Stimulated activated CD4-positive, alpha-beta T cell treated with anti-CD3 and anti-CD28 coated beads, Interleukin-4, amount 100 ng/mL, for 4 hours (primary cell): ENCODE measurements at regions not wholly inside any gene's neighbourhood (a gene's known extent, or its start where the extent isn't known, plus 50 kb on each side); places are given as distances from the start of the nearest gene placed in this dataset.
"Not testable (repeated sequence)": the region's sequence is repeated elsewhere in the genome, so short reads cannot be mapped to it uniquely, and the experiment has no call there.

Experiments
- DNase-seq, 2 experiments: peaks; one replicate each; pipeline ENCODE4 v3.0.0-alpha.2; 2020

- DNase-seq, result not testable (repeated sequence)
Observed at GRCh38 chr1:120619867-120620692, 103.7 kb upstream of the NBPF26 start.

- not testable (repeated sequence) for DNase-seq
Observed at GRCh38 chr1:120620693-120620969, 103.1 kb upstream of the NBPF26 start.

GRCh38 chr1:120621278-120621677 lies 102.5 kb upstream of the NBPF26 start:
- not testable (repeated sequence) for DNase-seq

GRCh38 chr1:120623539-120623938 lies 100.2 kb upstream of the NBPF26 start:
- DNase-seq, result not testable (repeated sequence)

GRCh38 chr1:120624565-120625064 lies 99.1 kb upstream of the NBPF26 start:
- DNase-seq, result not testable (repeated sequence)

GRCh38 chr1:120629832-120630455 lies 93.8 kb upstream of the NBPF26 start:
- DNase-seq, result not testable (repeated sequence)

DNA sequence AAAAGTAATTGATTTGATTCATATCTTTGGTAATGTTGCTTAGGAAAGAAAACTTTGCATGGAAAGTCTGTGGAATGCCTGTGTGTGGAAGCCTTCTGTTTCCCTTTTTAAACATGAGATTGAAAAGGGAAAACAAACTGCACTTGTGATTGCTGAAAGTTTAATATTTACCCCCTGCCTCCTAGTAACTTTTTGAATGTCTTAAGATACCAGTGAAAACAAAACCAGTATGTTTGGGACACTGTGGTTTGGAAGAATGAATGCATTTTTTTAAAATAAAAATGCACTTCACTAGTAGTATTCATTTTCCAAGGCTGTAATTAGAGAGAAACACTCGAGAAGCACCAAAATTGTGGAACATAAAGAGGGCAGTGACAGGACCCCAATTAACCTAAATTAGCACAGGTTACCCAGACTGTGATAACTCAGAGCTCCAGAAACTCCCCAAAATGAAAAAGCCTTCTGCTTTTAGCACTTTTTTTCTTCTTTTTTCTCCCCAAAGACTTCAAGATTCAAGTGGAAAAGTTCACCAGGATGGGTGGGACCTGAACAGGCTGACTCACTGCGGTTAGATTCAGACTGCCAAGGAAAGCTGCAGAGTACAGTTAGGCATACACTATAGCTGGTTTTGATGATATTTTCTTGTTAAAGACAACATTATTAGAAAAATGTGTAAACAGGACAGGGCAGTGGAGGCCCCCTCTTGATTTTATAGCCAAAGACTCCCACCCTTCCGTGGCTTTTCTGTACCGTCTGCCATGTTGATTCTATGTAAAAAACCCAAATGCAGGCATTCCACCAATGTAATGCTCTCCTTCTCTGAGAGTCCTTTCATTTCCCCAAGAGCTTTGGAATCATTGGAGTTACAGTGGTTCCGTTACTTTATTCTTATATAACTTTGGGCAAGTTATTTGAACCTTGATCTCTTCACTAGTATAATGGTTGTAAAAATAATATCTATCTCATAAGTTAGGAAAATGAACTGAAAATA lies 88.6 kb upstream of the NBPF26 start:
- DNase-seq, result not testable (repeated sequence)

DNA sequence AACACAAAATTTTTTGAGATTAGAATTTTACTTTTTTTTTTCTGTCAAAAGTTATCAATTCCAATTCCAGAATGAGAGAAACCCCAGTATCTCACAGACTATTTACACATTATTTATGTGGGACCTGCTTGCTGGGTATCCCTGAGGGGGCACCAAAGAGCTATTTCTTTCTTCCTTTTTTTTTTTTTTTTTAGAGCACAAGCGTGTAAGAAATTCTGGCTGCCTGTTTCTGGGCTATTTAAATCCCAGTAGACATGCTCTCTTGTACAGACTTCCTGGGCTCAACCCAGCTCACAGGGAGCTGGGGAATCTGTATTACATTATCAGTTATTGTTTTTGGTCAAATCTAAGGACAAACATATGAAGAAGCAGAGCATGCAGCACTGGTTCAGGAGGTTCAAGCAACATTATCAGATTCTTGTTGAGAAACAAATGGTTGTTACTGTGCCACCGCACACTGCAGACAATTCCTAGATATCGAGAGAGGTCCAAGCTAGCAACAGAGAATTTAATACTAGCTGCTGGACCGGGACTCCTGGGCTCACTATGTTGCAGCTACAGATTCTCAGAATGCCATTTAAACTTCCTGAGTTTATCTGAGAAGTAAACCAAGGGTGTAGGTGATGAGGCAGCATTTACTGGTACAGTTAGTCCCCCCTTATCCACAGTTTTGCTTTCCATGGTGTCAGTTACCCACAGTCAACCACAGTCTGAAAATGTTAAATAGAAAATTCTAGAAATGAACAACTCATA lies 83.3 kb upstream of the NBPF26 start:
- DNase-seq, result not testable (repeated sequence)

- DNase-seq, result not testable (repeated sequence)
Observed at GRCh38 chr1:120641014-120641302, 82.8 kb upstream of the NBPF26 start.

DNA sequence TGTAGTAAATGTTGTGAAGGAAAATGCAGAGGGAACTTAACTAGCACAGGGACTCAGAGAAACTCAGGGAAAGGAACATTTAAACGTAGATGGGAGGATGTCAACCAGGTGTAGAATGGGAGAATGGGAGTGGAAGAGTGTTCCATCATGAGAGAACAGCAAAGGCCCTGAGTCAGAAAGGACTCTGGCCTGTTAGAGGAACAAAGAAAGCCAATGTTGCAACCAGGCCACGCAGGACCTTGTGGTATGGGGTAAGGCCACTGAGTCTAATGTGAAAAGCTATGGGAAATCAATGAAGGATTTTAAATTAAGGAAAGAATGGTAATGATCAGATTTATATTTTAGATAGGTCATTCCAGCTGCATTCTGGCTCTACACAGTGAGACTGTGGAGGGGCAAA lies 76.6 kb upstream of the NBPF26 start:
- DNase-seq, result not testable (repeated sequence)

GRCh38 chr1:120648915-120649623 lies 74.7 kb upstream of the NBPF26 start:
- DNase-seq, result not testable (repeated sequence)

- not testable (repeated sequence) for DNase-seq
Observed at GRCh38 chr1:120649730-120650129, 74.0 kb upstream of the NBPF26 start.

DNA sequence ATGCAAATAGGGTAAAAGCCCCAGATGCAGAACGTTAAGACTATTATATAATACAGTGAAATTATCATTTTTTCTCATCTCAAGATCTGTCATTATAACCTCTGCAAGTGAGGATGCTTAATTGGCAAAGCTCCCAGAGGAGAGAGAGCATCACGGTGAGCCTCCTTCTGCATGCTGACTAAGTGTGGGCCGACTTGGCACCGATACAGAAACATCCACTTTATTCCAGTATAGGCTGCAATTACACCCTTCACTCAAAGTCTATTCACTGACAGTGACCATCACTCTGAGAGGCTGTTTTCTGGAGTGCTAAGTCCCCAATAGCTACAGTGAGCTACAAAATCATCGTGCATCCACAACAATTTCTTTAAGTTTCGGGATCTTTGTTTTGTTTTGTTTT lies 69.6 kb upstream of the NBPF26 start:
- not testable (repeated sequence) for DNase-seq

DNA sequence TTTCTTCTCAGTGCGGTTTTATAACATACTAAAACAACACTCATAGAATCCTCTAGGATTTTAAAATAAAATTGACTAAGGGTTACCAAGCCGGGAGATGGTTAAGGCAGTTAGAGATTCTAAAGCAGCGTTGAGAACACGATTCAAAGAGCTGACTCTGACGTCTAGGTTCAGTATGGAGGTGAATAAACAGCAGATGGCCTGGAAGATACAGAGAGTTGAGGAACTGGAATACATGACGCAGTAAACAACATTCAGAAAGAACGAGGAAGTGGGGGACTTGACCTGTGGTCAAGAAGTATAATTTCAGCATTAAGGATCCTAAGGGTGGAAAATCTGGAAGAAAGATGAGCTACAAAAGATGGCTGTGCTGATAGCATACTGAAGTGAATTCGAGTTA lies 68.4 kb upstream of the NBPF26 start:
- DNase-seq, result not testable (repeated sequence)

GRCh38 chr1:120656116-120656515 lies 67.6 kb upstream of the NBPF26 start:
- not testable (repeated sequence) for DNase-seq

DNA sequence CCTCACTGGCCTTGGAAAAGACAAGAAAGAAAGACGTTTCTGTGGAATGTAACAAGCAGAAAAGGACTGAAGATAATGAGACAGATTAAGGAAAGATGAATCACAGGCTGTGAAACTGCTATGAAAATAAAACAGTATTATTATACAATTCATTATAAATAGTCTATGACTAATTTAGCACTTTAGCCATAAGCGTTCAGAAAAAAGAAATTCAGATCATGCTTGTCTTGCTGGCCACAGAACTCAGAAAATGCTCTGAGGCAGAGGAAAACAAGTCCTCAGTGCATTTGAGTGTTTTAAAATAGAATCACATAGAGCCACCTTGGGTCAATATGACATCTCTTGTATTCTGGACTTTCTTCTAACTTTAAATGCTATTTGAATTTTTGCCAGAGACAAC lies 65.9 kb upstream of the NBPF26 start:
- not testable (repeated sequence) for DNase-seq

GRCh38 chr1:120658622-120659021 lies 65.1 kb upstream of the NBPF26 start:
- not testable (repeated sequence) for DNase-seq

GRCh38 chr1:120659133-120659532 lies 64.6 kb upstream of the NBPF26 start:
- not testable (repeated sequence) for DNase-seq

GRCh38 chr1:120664376-120665249 lies 59.1 kb upstream of the NBPF26 start:
- not testable (repeated sequence) for DNase-seq

DNA sequence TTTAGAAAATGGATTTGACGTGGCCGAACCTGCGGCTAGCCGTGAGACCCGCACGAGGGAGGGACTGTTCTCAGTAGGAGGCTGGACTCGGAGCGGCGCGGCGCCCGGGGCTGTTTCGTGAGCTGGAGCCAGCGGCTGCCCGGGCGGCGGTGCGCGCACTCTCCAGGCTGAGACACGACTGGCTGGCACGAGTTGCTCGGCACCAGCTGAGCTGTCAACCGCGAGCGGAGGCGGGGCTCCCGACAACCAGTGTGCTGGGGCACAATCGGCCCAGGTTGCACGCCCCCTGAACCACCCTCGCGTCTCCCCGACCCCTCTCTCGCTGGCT lies 58.5 kb upstream of the NBPF26 start:
- not testable (repeated sequence) for DNase-seq

DNA sequence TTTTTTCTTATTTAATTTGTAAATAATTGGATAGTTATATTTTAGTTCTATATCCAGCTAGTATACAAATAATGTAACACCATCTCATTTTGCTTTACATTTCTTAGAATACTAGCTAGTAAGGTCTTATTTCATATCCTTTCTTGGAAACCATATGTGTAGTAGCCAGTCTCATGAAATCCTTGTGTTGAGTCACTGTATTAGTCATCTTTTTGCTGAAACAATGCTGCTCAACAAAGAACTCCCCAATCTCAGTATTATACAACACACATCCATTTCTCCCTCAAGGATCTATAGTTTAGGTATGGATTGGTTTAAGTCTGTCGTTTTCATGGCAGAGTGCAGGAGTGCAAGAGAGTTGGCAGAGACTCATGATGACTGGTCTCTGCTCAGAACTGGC lies 55.6 kb upstream of the NBPF26 start:
- not testable (repeated sequence) for DNase-seq
